ENCODE measurements at regions not wholly inside any gene's neighbourhood (a gene's known extent, or its start where the extent isn't known, plus 50 kb on each side); places are given as distances from the start of the nearest gene placed in this dataset.

DNA sequence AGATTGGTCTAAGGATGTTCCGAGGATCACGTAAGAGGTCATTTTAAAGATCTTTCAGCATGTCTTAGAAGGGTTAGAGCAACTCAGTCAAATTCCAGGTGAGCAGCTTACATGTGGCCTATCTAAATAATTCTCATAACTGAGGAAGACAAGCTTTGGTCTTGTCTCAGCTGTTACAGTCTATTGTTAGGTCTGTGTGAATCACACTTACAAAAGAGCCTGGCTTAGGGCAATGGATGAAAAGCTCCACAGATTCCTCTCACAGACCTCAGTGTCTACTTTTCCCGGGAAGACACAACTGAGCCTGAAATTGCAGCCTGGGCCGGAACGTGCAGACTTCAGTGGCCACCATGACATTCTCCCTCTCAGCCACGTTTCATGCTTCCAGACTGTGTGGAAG is 173.1 kb downstream of the INHBA start:
- no peak for DNase-seq (ENCODE audit: low read depth)

DNA sequence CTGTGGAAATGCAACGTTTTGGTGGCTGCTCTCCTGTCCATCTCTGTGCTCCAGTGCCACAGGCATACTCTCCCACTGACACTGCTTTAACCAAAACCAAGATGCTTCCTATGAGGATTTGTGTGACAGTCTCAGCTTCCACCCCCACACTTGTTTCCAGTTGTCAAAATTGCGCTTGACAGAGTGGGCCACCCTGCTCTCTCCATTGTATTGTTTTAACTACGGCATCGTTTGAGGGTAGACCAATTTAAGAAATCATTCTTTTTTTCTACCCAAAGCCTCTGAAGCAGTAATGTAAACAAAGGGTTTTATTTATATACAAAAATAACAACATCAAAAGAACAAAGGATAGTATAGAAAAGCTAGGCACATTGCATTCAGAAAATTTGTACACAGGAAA is 178.0 kb downstream of the INHBA start:
- DNase-seq (ENCODE audit: low read depth) = no peak

DNA sequence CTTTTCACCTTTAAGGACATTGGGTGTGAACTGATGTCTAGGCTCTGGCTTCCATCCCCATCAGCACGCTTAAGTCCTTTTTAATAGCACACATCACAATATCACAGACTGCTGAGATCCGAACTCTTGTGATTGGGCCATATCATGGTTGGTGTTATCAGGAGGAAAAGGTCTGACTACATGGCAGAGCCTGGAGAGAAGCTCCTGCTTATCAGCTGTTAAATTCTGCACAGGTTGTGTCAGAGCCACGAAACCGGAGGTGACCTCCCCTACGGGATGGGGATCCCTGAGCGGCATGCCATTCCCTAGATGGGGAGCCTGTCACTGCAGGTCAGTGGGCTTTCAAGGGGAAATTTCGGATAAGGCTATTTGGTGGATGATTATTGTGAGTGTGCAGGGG is 182.4 kb downstream of the INHBA start:
- DNase-seq (ENCODE audit: low read depth) = no peak

DNA sequence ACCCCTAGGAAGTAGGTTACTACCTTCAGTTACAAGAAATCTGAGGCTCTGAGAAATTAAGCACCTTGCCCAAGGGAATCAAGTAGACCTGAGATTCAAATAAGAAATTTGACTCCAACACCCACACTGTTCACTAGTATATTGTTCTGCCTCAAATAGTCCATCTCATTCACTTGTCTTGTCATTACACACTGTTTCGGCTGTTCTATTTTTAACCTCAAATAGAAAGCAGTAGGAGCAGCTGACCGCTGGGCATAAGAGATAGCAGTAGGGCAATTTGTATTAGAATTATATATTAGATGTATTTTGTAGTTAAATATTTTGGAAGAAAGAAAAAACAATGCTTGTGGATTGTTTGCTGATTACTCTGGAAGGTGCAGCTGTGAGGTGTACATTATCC is 185.1 kb downstream of the INHBA start:
- no peak for DNase-seq (ENCODE audit: low read depth)

DNA sequence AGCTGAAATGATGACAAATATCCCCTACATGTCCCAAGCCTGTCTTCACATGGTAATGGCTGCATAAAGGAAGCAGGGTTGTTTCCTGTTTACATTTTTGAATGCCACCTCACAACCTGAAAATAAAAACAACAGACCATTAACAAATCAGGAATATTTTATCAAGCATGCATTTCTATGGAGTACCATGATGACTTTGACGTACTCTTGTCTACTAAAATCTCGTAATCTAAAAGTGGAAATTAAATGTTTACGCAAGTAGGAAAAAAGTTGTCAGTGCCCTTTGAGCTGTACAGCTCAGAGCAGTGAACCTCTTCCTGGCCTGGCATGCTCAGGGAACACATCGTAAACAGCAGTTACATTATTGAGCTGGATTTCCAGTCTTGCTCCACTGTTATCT is 194.1 kb downstream of the INHBA start:
- no peak for DNase-seq (ENCODE audit: low read depth)

DNA sequence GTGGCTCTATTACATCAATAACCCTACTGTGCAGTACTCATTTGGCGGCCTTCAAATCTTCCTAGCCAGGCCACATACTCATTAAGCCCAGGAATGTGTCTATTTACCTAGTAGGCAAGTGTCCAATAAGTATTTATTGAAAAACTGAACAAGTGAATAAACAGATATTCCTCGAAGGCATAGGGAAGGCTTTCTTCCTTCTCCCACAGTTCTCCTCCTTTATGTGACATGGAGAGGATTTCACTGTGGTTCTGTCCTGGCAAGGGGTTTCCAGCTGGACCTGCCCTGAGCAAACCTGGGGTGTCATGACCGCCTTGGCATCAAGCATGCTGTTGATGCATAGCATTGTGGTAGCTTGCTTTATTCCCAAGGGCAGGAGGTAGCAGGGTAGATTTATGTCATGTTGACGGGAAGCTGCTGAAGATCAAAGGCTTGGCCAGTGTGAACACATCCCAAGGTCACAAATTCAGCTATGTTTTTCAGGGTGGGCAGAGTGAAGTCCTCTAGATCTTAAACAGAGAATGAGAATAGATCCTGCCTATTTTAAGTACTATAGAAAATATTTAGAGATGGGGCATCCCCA is 195.1 kb downstream of the INHBA start:
- no peak for DNase-seq (ENCODE audit: low read depth)

DNA sequence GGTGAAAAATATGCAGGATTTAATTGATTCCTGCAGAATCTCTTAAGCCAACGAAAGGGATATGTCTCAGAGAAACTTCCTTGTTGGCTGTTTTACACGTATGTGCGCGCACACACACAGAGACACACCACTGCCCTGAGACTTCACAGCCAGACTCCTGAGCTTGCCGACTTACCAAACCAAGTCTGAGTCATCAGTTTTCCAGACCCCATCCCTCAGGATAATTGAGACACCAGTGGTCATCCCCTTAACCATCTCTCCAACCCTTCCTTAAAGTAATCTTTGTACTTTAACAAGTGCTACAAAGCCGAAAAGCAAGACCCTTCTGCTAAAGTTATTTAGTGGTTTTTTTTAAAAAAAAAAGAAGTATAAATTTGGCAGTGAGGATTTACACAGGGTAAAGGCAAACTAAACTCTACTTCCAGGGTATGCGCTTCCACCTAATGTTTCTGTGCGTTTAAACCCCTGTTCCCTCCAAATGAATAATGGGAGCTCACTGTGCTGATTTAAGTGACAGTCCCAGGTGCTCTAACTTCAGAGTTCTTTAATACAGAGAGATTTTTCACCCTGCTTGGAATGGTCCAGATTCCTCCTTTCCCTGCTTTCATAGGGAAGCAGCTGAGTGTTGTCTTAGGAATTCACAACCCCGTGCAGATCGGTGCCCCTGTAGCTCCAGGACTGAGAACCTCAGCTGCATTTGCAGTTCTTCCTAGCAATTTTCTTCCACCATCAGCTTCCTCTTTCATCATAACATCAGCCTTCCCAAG is 198.5 kb downstream of the INHBA start:
- DNase-seq (ENCODE audit: low read depth) = no peak

DNA sequence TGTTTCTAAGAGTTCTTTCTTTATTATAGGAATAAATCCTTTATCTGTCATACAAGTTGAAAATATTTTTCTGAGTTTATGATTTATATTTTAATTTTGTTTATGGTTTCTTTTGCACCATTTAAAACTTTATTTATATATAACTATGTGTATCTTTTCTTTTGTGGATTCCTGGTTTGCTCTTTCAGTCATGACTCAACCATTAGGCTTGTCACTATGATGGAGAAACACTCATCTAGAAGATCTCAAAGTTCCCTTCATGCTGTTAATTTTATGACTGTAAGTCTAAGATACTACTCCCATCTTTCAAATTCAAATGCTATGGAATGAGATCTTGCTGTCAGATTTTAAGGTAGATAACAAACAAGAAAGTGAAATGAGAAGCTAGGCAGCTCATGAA is 199.5 kb downstream of the INHBA start:
- DNase-seq (ENCODE audit: low read depth) = no peak

DNA sequence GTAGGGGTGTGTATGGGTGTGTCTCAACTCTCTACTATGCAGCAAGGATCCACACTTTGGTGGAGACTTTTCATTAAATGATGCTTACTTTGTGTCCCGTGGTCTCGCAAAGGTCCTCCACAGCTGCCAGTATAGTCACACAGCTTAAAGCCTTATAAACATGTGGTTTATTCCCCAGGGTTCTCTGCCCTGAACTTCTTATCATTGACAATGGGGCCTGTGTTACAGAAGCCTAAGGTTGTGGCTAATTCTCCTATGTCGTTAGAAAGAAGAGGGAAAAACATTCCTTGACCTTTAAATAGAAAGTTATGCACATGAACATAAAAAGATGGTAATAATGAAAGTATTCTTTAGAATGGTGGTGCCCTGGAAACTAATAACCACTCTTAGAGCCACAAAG is 201.4 kb downstream of the INHBA start:
- DNase-seq (ENCODE audit: low read depth) = no peak

DNA sequence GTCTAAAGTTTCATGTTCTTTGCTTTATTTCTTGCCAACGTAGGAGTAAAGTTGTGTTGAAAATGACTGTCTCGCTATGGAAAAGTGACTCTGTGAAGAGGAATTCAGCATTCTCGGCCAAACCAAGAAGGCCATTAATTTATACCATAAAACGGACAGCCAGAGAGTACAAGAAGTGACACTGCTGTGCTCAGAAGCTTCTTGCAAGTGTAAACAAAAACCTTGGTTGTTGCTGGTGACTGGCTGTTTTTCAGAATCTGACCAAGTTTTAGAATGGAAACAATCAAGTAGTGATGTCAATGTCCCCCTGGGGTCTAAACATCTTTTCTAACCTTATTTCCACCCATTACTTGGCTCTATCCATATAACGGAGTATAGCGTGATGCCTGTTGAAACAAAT is 201.9 kb downstream of the INHBA start:
- DNase-seq (ENCODE audit: low read depth) = no peak

DNA sequence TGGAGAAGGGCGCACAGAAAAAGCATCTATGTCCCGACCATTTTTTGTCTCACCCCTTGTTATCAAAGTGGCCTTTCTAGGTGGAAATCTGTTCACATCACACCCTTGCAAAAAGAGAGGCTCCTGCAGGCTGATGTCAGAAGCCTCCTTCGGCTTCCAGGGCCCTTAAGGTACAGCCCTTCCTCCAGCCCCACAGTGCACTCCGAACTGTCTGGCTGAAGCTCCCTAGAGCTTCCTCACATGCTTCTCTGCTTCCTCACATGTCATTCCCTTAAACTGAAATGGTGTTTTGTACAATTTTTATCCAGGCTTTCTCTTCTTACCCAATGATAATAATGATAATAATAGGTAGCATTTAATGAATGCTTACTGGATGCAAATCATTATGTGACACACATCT is 210.3 kb downstream of the INHBA start:
- no peak for DNase-seq (ENCODE audit: low read depth)

DNA sequence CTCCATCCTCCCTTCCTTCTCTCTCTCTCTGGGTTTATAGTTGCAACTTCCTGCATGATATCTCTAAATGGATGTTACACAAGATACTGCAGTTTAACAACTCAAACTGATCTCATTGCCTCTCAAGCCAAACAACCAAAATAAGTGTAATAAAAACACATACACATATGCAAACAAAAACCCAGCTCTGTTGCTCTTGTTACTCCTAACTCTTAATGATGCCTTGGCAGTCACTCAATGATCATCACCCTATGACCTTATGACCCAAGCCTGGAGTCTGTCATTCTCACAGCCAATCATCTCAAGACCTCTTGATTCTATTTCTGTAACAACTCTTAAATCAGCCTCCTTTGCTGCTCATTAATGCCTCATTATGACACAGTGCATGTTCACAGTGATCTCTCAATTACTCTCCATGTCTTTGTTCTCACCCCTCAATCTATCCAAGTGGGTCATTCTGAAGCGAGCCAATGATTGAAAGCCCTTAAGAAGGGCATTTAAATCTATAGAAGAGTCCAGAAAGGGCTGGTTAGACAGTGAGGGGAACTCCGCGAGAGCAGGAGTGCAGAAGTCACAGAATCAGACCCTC is 210.9 kb downstream of the INHBA start:
- no peak for DNase-seq (ENCODE audit: low read depth)

DNA sequence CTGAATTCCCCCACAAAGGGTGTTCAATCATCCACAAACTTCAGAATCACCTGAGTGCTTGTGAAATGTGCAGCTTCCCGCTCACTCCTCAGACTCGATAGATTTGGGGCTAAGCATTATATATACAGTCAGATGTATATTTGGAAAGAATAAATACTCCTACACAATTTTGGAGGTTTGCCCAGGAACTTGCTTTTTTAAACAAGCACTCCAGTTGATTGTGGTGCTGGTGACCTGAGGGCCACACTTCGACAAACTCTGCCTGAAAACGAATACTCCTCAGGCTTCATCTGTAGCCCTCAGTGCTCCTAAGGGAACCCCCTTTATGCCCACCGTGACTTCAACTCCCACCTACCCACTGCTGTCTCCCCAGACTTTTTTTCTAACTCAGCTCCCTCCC is 211.6 kb downstream of the INHBA start:
- DNase-seq (ENCODE audit: low read depth) = no peak

DNA sequence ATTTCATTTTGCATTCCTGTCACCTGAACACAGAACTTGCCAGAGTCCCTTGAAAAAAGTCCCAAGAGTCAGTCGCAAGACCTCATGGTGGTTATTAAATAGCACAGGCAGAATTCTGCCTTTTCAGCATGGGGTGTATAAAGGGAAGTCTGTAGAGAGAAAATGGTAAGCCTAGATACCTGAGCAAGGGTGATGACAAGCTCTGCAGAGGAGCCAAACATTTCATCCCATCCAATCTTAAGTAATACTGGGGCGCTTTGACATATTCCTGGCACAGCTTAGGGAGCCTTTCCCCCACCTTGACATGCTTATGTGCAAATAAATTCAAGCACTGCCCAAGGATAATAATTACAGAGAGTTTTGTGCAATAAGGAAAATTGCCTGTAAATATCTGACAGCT is 213.0 kb downstream of the INHBA start:
- DNase-seq (ENCODE audit: low read depth) = no peak

DNA sequence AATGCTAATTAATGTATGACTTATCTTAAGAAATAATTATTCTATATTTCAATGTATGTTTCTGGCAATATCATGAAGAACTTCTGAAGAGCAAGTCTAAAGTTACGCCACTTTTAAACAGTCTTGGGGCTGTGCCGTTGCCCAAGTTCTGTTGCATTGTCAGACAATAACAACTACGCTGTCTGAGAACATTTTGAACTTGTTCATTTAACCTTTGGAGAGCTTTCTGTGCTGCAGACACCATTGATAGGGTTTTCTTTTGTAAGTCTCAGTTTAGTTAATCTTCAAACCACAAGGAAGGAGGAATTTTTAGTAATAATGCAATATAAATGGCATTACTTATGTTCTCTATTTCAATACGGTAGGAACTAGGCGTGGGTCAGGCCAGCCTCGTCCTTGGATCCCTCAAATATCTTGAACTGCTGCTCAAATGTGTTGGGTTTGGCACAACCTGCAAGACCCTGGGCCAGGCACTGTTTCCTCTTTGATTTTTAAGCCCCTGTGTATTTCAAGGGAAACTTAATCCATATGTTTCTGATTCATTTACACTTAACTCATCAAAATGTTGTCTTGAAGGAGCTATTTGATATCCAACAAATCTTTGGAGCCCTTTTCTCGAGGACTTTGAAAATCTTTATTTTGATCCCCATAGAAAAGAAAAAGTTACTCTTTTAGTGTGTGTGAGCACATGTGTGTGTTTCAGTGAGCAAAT is 215.5 kb downstream of the INHBA start:
- DNase-seq (ENCODE audit: low read depth) = no peak

DNA sequence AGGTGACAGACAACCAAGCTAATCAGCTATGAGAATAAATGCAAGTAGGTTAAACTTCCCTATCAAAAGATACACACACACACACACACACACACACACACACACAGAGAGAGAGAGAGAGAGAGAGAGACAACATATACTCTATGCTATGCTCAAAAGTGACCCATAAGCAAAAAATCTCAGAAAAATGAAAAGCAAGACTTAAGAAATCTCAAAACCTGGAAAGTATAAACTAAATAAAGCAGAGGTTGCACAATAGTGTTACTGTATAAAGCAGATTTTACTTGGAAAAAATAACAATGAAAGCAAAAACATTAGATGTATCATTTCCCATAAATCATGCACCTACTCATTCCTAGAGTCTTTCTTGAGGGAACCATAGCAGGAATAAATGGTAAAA is 221.5 kb downstream of the INHBA start:
- no peak for DNase-seq (ENCODE audit: low read depth)

DNA sequence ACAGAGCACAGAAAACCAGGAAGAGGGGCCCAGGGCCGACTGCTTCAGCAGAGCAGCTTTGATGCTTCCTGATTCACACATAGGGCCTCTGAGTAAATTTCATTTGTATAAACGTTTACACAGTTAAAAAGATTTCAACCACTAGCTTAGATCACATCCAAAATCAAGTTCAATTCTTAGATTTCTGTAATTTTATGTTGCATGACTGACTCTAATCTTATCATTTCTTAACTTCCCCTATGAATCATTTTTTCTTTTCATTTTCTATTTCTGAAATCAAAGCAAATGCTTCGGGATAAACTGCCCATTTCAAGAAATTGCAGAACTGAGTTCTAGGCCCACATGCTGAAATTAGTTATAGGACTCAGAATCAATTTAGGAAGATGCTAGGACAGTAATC is 224.7 kb downstream of the INHBA start:
- DNase-seq (ENCODE audit: low read depth) = no peak

DNA sequence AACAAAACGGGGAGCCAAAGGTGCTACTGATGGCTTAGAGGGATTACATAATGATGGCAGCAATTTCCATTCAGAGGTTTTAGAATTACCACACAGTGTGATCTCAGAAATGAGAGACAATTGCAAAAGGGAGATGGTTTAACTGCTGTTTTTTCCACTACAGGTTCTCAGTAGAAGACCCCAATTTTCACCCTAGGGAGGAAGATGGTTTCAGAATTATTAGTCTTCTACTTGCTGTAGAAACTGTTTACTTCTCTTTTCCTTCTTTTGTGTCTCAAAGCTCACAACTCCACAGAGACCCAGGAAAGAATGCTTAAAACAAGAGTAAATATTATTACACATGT is 226.5 kb downstream of the INHBA start:
- DNase-seq (ENCODE audit: low read depth) = no peak

DNA sequence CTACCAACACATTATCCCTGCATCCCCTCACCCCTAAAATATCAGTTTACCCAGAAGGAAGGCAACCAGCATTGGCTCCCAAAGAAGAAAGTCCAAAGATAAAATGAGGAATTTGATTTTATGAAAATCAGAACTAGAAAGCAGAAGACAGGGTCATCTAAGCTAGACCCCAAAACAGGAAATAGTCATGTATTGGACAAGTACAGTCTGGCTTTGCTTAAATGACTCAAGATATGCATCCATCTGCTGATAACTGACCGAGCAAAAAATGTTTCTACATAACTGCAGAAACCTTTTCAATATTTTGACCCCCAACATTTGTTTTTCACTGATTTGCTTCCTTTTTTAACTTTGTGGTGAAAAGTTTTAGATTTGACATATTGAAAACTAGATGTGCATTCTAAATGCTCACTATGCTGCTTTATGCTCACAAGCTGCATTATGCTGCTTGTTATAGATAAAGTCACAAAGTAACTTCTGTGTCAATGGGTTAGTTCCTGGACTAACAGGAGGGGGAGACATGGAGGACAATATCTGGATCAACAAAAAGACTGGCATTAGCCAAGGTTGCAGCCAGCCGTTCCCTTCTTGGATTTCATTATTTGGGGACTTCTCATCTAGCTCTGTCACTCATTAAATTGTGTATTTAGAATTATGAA is 227.0 kb downstream of the INHBA start:
- no peak for DNase-seq (ENCODE audit: low read depth)

DNA sequence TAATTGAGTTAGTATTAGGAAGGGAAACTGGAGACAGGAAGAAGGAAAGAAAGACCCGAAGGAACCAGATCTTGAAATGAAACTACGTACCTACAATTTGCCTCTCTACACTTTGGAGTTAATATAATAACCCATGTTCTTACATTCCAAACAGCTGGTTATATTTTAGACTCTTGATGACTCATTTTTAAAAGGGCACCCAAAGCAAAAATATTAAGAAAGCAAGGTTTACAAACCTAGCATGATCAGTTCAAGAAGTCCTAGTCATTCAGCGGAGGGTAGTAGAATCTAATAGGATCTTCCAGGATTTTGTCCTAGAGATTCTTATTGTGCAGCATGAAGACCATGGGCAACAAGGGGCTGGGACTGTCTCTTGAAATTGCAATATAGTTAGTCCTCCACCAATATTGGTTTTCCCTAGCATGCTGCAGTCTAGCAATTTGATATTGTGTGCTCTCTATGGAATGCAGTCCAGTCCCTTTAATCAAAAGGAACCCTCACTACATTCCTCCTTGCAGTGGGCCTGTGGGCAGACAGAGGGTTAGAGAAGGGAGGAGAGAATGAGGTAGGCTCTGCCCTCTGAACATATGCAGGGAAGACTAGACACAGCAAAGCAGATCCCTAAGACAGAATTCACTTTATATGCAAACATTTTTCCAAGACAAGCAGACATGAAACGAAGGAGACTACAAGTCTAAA is 230.3 kb downstream of the INHBA start:
- peak; percentile 48 for DNase-seq (ENCODE audit: low read depth)

DNA sequence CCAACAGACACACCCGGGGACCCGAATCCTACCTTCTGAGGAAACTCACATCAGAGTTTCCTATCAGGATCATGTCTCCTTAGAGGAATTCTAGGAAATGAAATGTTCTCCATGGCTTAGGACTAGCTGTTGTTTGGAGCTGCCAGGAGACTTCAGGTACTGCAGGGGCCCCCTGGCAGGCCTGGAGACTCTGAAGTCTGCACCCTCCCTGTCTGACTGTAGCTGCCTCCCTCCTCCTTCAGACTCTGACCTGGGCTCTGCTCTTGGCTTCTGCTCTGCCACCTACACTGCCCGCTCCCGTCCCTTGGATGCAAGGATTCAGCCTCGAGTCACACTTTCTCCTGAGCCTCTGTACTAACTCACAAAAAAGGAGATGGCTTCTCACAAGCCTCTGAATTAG is 232.8 kb downstream of the INHBA start:
- DNase-seq (ENCODE audit: low read depth) = no peak

DNA sequence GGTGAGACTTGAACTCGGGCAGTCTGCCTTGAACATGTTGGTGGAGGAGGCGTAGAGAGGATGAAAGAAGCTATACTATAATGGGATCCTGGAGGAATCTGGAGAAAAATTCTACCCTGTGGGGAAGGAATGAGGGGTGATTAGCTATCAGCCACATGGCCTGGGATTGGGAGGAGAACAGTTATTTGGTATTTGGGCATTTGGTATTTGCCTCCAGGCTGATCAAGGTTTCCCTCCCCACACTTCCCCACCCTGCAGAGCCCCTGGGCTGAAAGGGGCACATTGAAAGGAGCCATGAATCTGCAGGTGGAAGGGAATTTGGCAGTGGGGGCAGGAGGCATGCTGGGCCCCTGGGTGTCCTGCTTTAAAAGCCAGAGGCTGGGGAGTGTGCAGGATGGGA is 235.3 kb downstream of the INHBA start:
- no peak for DNase-seq (ENCODE audit: low read depth)
